ENCODE measurements at regions not wholly inside any gene's neighbourhood (a gene's known extent, or its start where the extent isn't known, plus 50 kb on each side); places are given as distances from the start of the nearest gene placed in this dataset.

- TF ChIP-seq ZNF462 (CRISPR knock-in tag; IDR thresholded peaks at IDR 0.05) (no peak), NANOG (IDR thresholded peaks at IDR 0.05; ENCODE audit: borderline replicate concordance) (no peak), CREB1 (CRISPR knock-in tag; IDR thresholded peaks at IDR 0.05; ENCODE audit: low read depth) (no peak)
Observed at GRCh38 chr22:47858773-47859306, 1096.4 kb downstream of the TBC1D22A start (continued).

GRCh38 chr22:47854680-47855079, 1092.2 kb downstream of the TBC1D22A start:
- no peak overlapping the region for H3K27ac Mint-ChIP-seq
- no peaks in the 10 kb centered on the region for H3K9me2 ChIP-seq (ENCODE audit: insufficient read depth)
- no peaks in the 10 kb centered on the region for H3F3A ChIP-seq (replicated peaks; ENCODE audit: low read depth)
- ATAC-seq (no peak), DNase-seq (ENCODE audit: low spot score) (no peak)
- no peak overlapping the region for H3K4me2 ChIP-seq
- H3K4me1 Mint-ChIP-seq, result no peaks in the 10 kb centered on the region
- no peak overlapping the region for H2AFZ ChIP-seq
- no peaks in the 10 kb centered on the region for H3K27me3 ChIP-seq (ENCODE audit: insufficient read depth)
- H3K27ac ChIP-seq (ENCODE audit: low read depth), result no peak overlapping the region
- H3K9me3 Mint-ChIP-seq, result peaks cover 58% of the 10 kb centered on the region
- H3K36me3 ChIP-seq (ENCODE audit: insufficient read depth), result no peaks in the 10 kb centered on the region
- H3K27me3 Mint-ChIP-seq (ENCODE audit: insufficient read depth, low read depth, poor library complexity), result no peaks in the 10 kb centered on the region
- no peaks in the 10 kb centered on the region for H4K20me1 ChIP-seq (replicated peaks; ENCODE audit: insufficient read depth)
- H3K4me3 Mint-ChIP-seq, result no peak overlapping the region
- no peaks in the 10 kb centered on the region for H3K4me1 ChIP-seq (ENCODE audit: insufficient read depth)
- H3K79me2 ChIP-seq (replicated peaks; ENCODE audit: insufficient read depth), result no peaks in the 10 kb centered on the region
- H3K36me3 Mint-ChIP-seq (ENCODE audit: low read depth), result peaks cover 3% of the 10 kb centered on the region; the same call in 2 of the 3 replicates
- no peak for TF ChIP-seq ZNF331 (CRISPR knock-in tag; IDR thresholded peaks at IDR 0.05; ENCODE audit: low read depth)
- TF ChIP-seq JUNB (IDR thresholded peaks at IDR 0.05; ENCODE audit: unreplicated experiment), result no peak
- H3K4me3 ChIP-seq, result no peak overlapping the region

Measured in GM23338 (cell line).